ENCODE measurements at regions not wholly inside any gene's neighbourhood (a gene's known extent, or its start where the extent isn't known, plus 50 kb on each side); places are given as distances from the start of the nearest gene placed in this dataset.

DNA sequence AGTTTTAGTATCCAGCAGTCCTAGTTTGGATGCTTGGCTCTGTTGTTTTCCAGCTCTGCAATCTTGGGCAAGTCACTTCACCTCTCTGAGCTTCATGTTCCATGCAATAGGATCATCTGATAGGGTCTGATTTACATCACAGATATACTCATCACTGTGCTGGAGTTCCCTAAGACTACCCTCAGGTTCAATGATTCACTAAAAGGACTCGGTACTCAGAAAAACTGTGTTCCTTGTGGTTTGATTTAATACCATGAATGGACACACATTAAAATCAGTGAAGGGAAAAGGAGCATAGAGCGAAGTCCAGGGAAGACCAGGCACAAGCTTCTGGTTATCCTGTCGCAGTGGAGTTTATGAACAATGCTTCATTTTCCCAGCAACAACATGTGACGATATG is 119.9 kb upstream of the EFNA5 start:
- Histone ChIP-seq H3K27me3 (no peaks in the 10 kb centered on the region), H3K36me3 (no peaks in the 10 kb centered on the region), H3K9me3 (peaks cover 0 to 7% (median 0%) of the 10 kb centered on the region in 12 donors), H3K4me1 (no peaks in the 10 kb centered on the region), H3K27ac (no peak overlapping the region), H3K4me3 (no peak overlapping the region)
- 76 to 92% (median 84%) methylated on average over 4 of the region's 4 CpGs for WGBS, 4 donors
- intact Hi-C loops (cut with DNase I) = no loop called here
- ATAC-seq (no peak), DNase-seq (no peak)
- TF ChIP-seq POLR2A (IDR thresholded peaks at IDR 0.05) = no peak
- TF ChIP-seq, protein P1, sequence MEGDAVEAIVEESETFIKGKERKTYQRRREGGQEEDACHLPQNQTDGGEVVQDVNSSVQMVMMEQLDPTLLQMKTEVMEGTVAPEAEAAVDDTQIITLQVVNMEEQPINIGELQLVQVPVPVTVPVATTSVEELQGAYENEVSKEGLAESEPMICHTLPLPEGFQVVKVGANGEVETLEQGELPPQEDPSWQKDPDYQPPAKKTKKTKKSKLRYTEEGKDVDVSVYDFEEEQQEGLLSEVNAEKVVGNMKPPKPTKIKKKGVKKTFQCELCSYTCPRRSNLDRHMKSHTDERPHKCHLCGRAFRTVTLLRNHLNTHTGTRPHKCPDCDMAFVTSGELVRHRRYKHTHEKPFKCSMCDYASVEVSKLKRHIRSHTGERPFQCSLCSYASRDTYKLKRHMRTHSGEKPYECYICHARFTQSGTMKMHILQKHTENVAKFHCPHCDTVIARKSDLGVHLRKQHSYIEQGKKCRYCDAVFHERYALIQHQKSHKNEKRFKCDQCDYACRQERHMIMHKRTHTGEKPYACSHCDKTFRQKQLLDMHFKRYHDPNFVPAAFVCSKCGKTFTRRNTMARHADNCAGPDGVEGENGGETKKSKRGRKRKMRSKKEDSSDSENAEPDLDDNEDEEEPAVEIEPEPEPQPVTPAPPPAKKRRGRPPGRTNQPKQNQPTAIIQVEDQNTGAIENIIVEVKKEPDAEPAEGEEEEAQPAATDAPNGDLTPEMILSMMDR (IDR thresholded peaks at IDR 0.05) = no peak

DNA sequence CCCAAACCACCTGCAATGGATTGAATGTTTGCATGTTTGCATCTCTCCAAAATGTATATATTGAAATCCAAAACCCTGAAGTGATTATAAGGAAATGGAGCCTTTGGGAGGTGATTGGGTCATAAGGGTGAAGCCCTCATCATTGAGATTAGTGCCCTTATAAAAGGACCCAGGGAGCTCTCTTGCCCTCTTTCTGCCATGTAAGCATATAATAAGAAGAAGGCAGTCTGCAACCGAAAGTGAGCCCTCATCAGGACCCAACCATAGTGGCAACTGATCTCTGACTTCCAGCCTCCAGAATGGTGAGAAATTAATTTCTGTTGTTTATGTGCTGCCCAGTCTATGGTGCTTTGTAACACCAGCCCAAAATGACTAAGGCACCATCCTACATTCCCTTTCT is 115.7 kb upstream of the EFNA5 start:
- no peak for ATAC-seq
- DNase-seq = no peak
- no peak overlapping the region for H3K4me3 ChIP-seq
- no peaks in the 10 kb centered on the region for H3K4me1 ChIP-seq
- TF ChIP-seq, protein P1 (IDR thresholded peaks at IDR 0.05) = no peak
- no peak for TF ChIP-seq POLR2A (IDR thresholded peaks at IDR 0.05)
- no peaks in the 10 kb centered on the region for H3K36me3 ChIP-seq
- 80 to 92% (median 87%) methylated on average over 1 of the region's 1 CpG for WGBS, 4 donors
- H3K27me3 ChIP-seq = no peaks in the 10 kb centered on the region
- peaks cover 0 to 11% (median 0%) of the 10 kb centered on the region in 12 donors for H3K9me3 ChIP-seq
- no peak overlapping the region for H3K27ac ChIP-seq
- intact Hi-C loops (cut with DNase I) = no loop called here

DNA sequence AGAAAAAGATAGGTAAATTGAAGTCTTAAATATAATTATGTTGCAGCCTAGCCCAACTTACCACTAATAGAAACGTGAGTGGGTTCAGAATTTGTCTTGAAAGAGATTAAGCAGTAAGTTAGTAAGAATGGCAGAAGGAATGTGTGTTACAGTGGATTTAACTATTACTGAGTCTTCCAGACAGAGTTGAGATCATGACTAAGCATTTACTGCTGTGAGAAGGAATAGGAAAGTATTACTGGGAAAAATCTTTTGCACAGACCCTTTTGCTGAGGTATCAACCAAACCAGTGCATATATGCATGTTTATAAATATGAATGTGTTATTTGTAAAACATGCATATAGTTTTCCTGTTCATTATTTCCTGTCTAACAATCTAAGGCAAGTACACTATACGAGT is 112.8 kb upstream of the EFNA5 start:
- peaks cover 0 to under 1% (median 0%) of the 10 kb centered on the region in 12 donors for H3K4me1 ChIP-seq
- DNase-seq (no peak), ATAC-seq (no peak)
- peaks cover 0 to 19% (median 0%) of the 10 kb centered on the region in 12 donors for H3K9me3 ChIP-seq
- intact Hi-C loops (cut with DNase I) = no loop called here
- no peak overlapping the region for H3K27ac ChIP-seq
- H3K36me3 ChIP-seq = no peaks in the 10 kb centered on the region
- no peaks in the 10 kb centered on the region for H3K27me3 ChIP-seq
- TF ChIP-seq, protein P1 (IDR thresholded peaks at IDR 0.05) = no peak
- TF ChIP-seq POLR2A (IDR thresholded peaks at IDR 0.05) = no peak
- no peak overlapping the region for H3K4me3 ChIP-seq
- 27 to 56% (median 47%) methylated on average over 2 of the region's 2 CpGs for WGBS, 4 donors

DNA sequence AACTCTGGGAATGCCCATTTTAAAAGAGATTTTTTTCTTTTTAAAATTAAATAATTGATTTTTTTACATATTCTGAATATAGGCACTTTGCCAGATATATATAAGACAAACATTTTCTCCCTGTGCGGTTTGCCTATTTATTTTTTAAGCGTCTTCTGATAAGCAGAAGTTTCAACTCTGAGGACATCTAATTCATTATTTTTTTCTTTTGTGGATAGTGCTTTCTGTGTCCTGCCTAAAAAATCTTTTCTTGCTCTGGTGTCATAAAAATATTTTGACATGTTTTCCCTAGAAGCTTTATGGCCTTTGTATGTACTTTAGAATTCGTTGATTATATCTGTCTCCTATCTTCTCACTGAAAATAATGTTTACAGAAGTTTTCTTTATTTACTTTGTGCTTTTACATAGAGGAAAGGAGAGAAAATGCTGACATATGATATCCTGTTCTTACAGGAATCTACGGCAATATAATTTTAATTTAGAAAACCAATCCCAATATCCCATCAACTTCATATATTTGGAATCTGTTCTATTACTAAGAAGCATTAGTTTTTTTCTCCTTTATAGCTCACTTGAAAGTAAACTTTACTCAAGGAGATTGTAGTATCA is 111.9 kb upstream of the EFNA5 start:
- intact Hi-C loops (cut with DNase I) = no loop called here

More for the DNA sequence above, 111.9 kb upstream of the EFNA5 start:
- Histone ChIP-seq H3K4me3 (no peak overlapping the region), H3K27me3 (no peaks in the 10 kb centered on the region), H3K4me1 (peaks cover 0 to 4% (median 0%) of the 10 kb centered on the region in 12 donors), H3K27ac (no peak overlapping the region), H3K36me3 (no peaks in the 10 kb centered on the region), H3K9me3 (peaks cover 0 to 19% (median 0%) of the 10 kb centered on the region in 12 donors)
- ATAC-seq = no peak
- TF ChIP-seq POLR2A (IDR thresholded peaks at IDR 0.05) = no peak
- TF ChIP-seq, protein P1 (IDR thresholded peaks at IDR 0.05) = no peak
- DNase-seq = no peak
- 62 to 70% (median 63%) methylated on average over 4 of the region's 4 CpGs for WGBS, 4 donors

Measured in heart left ventricle (tissue), 16 donors.